Hepatocyte (in vitro differentiated cells): ENCODE measurements at regions not wholly inside any gene's neighbourhood (a gene's known extent, or its start where the extent isn't known, plus 50 kb on each side); places are given as distances from the start of the nearest gene placed in this dataset.

Source experiments
- EZH2 ChIP-seq: fragments of 200-600 bp; sonication (generic); IDR thresholded peaks from 2 replicates; pipeline ENCODE4 v1.6.1; 2016; ENCODE audit warnings: antibody characterized with exemption, mild to moderate bottlenecking, borderline replicate concordance
- TF ChIP-seq, protein P1 (sequence below): fragments of 200-600 bp; sonication (generic); IDR thresholded peaks from 2 replicates; pipeline ENCODE4 v1.5.1; 2016; ENCODE audit warnings: antibody characterized with exemption, mild to moderate bottlenecking; ENCODE audit not compliant: poor library complexity

DNA sequence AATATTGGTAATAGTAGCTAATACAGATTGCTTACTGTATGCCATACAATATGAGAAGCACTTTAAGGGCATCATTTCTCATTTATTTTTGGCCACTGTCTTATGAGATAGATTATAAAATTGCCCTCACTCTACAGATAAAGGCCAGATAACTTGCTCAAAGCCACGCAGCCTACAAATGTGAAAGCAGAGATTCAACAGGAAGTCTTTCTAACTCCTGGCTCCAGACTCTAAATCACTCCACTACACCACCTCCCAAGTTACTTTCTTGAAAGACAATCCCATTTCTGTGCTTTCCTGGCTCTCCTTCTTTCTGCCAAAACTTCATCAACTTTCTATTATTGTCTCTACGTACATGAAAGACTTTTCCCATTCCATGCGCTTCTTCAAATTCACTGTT, 194.7 kb downstream of the FBXO8 start:
- TF ChIP-seq, protein P1, sequence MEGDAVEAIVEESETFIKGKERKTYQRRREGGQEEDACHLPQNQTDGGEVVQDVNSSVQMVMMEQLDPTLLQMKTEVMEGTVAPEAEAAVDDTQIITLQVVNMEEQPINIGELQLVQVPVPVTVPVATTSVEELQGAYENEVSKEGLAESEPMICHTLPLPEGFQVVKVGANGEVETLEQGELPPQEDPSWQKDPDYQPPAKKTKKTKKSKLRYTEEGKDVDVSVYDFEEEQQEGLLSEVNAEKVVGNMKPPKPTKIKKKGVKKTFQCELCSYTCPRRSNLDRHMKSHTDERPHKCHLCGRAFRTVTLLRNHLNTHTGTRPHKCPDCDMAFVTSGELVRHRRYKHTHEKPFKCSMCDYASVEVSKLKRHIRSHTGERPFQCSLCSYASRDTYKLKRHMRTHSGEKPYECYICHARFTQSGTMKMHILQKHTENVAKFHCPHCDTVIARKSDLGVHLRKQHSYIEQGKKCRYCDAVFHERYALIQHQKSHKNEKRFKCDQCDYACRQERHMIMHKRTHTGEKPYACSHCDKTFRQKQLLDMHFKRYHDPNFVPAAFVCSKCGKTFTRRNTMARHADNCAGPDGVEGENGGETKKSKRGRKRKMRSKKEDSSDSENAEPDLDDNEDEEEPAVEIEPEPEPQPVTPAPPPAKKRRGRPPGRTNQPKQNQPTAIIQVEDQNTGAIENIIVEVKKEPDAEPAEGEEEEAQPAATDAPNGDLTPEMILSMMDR: no peak
- no peak for TF ChIP-seq EZH2
